IMR-90 (cell line): ENCODE measurements at regions not wholly inside any gene's neighbourhood (a gene's known extent, or its start where the extent isn't known, plus 50 kb on each side); places are given as distances from the start of the nearest gene placed in this dataset.

Experiments
- ATAC-seq: fragments of 200-7000 bp; cut with Tn5 transposase; 2 replicates; pipeline ENCODE4 v1.9.1; 2020; ENCODE audit warnings: low read depth, mild to moderate bottlenecking, moderate library complexity
- BruUV-seq: library from RNA; stranded (reverse); fragments of 400-500 nt; replicated peaks from 2 replicates; lab custom pipeline; 2021; lab: Mats Ljungman, UMichigan
- CTCF ChIA-PET: fragments of 300-600 bp; formaldehyde crosslinking; extraction: SDS; loops from one replicate; lab custom pipeline; 2021; ENCODE audit warnings: antibody characterized with exemption; lab: Yijun Ruan, JAX
- POLR2A ChIA-PET: fragments of 300-600 bp; sonication (Branson Sonifier 250); formaldehyde crosslinking; loops from one replicate; lab custom pipeline; 2022; ENCODE audit warnings: antibody characterized with exemption; ENCODE audit not compliant: unreplicated experiment; lab: Charles Lee
- DNase-seq: peaks from one replicate; pipeline ENCODE4 v3.0.0; 2013
- H2AFZ ChIP-seq: replicated peaks from 2 replicates; pipeline ENCODE3; 2013; ENCODE audit warnings: low read length, mild to moderate bottlenecking; ENCODE audit not compliant: poor library complexity
- H2AK5ac ChIP-seq: 2 replicates; pipeline ENCODE4 v1.6.1; 2013; ENCODE audit warnings: low read depth, low read length, inconsistent platforms
- H2AK9ac ChIP-seq: replicated peaks from 2 replicates; pipeline ENCODE3; 2013; ENCODE audit warnings: mild to moderate bottlenecking, low read depth, low read length, moderate library complexity; ENCODE audit not compliant: poor library complexity
- H2BK120ac ChIP-seq: 2 replicates; pipeline ENCODE4 v1.6.1; 2013; ENCODE audit warnings: low read depth, low read length, inconsistent platforms
- H2BK15ac ChIP-seq: 3 replicates; pipeline ENCODE4 v1.6.1; 2013; ENCODE audit warnings: low read depth, low read length, inconsistent platforms
- H2BK20ac ChIP-seq: 2 replicates; pipeline ENCODE4 v1.6.1; 2013; ENCODE audit warnings: low read depth, mild to moderate bottlenecking, inconsistent platforms, low read length, moderate library complexity
- H2BK5ac ChIP-seq: 2 replicates; pipeline ENCODE4 v1.6.1; 2013; ENCODE audit warnings: mild to moderate bottlenecking, low read depth, low read length, inconsistent platforms; ENCODE audit not compliant: poor library complexity, severe bottlenecking
- H3K14ac ChIP-seq: replicated peaks from 2 replicates; pipeline ENCODE4 v1.6.1; 2013; ENCODE audit warnings: low read depth, low read length, inconsistent platforms
- H3K18ac ChIP-seq: 2 replicates; pipeline ENCODE4 v1.6.1; 2013; ENCODE audit warnings: low read depth, low read length, control low read depth
- H3K23ac ChIP-seq: 2 replicates; pipeline ENCODE4 v1.6.1; 2013; ENCODE audit warnings: low read depth, low read length, inconsistent platforms
- H3K27ac ChIP-seq: 2 replicates; pipeline ENCODE4 v1.5.1; 2013; ENCODE audit warnings: mild to moderate bottlenecking, control low read depth, low read length; ENCODE audit not compliant: insufficient read depth
- H3K27me3 ChIP-seq: 2 replicates; pipeline ENCODE4 v1.6.1; 2013; ENCODE audit warnings: low read length; ENCODE audit not compliant: control insufficient read depth, insufficient read depth
- H3K36me3 ChIP-seq: 2 replicates; pipeline ENCODE4 v1.6.1; 2013; ENCODE audit warnings: low read length, mixed read lengths; ENCODE audit not compliant: control insufficient read depth, insufficient read depth
- H3K4ac ChIP-seq: 2 replicates; pipeline ENCODE4 v1.6.1; 2013; ENCODE audit warnings: low read depth, low read length, inconsistent platforms
- H3K4me1 ChIP-seq: 2 replicates; pipeline ENCODE4 v1.6.1; 2013; ENCODE audit warnings: low read length, mixed read lengths; ENCODE audit not compliant: control insufficient read depth, insufficient read depth
- H3K4me2 ChIP-seq: 2 replicates; pipeline ENCODE4 v1.6.1; 2013; ENCODE audit warnings: low read depth, mild to moderate bottlenecking, control low read depth, low read length, moderate library complexity
- H3K4me3 ChIP-seq: 2 replicates; pipeline ENCODE4 v1.5.1; 2013; ENCODE audit warnings: low read depth, mild to moderate bottlenecking, control low read depth, low read length, moderate library complexity; ENCODE audit not compliant: insufficient read depth
- H3K56ac ChIP-seq: 2 replicates; pipeline ENCODE4 v1.6.1; 2013; ENCODE audit warnings: low read length, inconsistent platforms; ENCODE audit not compliant: insufficient read depth; ENCODE audit errors: extremely low read depth
- H3K79me1 ChIP-seq, 2 experiments: 2 replicates each; pipeline ENCODE4 v1.6.1; 2013; ENCODE audit warnings: low read length in 2 of 2, inconsistent platforms in 1 of 2, low read depth in 1 of 2
- H3K9ac ChIP-seq: 2 replicates; pipeline ENCODE4 v1.6.1; 2013; ENCODE audit warnings: low read depth, low read length, control low read depth
- H3K9me1 ChIP-seq: 2 replicates; pipeline ENCODE4 v1.6.1; 2013; ENCODE audit warnings: low read length, inconsistent platforms; ENCODE audit not compliant: insufficient read depth
- H3K9me3 ChIP-seq: 2 replicates; pipeline ENCODE4 v1.6.1; 2013; ENCODE audit warnings: low read length; ENCODE audit not compliant: control insufficient read depth, insufficient read depth
- H4K20me1 ChIP-seq: 2 replicates; pipeline ENCODE4 v1.6.1; 2013; ENCODE audit warnings: low read length, inconsistent platforms; ENCODE audit not compliant: insufficient read depth
- H4K5ac ChIP-seq: 2 replicates; pipeline ENCODE4 v1.6.1; 2013; ENCODE audit warnings: mild to moderate bottlenecking, low read depth, low read length, control low read depth
- H4K8ac ChIP-seq, 2 experiments: 2 replicates each; pipeline ENCODE4 v1.6.1; 2013; ENCODE audit warnings: low read depth in 2 of 2, low read length in 2 of 2, control low read depth in 1 of 2, inconsistent platforms in 1 of 2
- H4K91ac ChIP-seq: 2 replicates; pipeline ENCODE4 v1.6.1; 2013; ENCODE audit warnings: low read depth, low read length, inconsistent platforms; ENCODE audit not compliant: insufficient read depth
- CHD1 ChIP-seq: IDR thresholded peaks from 2 replicates; pipeline ENCODE4 v1.6.1; 2012; ENCODE audit warnings: low read depth, low read length, improper control_type of control experiment
- CTCF ChIP-seq: conservative IDR thresholded peaks from 2 replicates; pipeline ENCODE4 v1.5.1; 2012; ENCODE audit warnings: mild to moderate bottlenecking, low read depth, low read length, improper control_type of control experiment
- FOS ChIP-seq: fragments of 150-350 bp; IDR thresholded peaks from 2 replicates; pipeline ENCODE4 v1.6.1; 2016; ENCODE audit warnings: low read depth, low read length
- MAFK ChIP-seq: IDR thresholded peaks from 2 replicates; pipeline ENCODE4 v1.6.1; 2012; ENCODE audit warnings: low read depth, low read length, improper control_type of control experiment
- MAZ ChIP-seq: IDR thresholded peaks from 2 replicates; pipeline ENCODE4 v1.6.1; 2012; ENCODE audit warnings: low read depth, mild to moderate bottlenecking, low read length, improper control_type of control experiment, moderate library complexity, borderline replicate concordance
- NFE2L2 ChIP-seq: fragments of 150-350 bp; IDR thresholded peaks from 2 replicates; pipeline ENCODE4 v1.6.1; 2016; ENCODE audit warnings: low read depth, mild to moderate bottlenecking, low read length
- POLR2A ChIP-seq: IDR thresholded peaks from 2 replicates; pipeline ENCODE4 v1.6.1; 2012; ENCODE audit warnings: mild to moderate bottlenecking, low read depth, low read length
- RCOR1 ChIP-seq: IDR thresholded peaks from 2 replicates; pipeline ENCODE4 v1.6.1; 2012; ENCODE audit warnings: mild to moderate bottlenecking, low read length, improper control_type of control experiment; ENCODE audit not compliant: insufficient replicate concordance
- RFX5 ChIP-seq: IDR thresholded peaks from 2 replicates; pipeline ENCODE4 v1.8.0; 2012; ENCODE audit warnings: low read depth, mild to moderate bottlenecking, low read length, moderate library complexity
- SMC3 ChIP-seq: fragments of 150-350 bp; IDR thresholded peaks from 2 replicates; pipeline ENCODE4 v1.6.1; 2016; ENCODE audit warnings: low read depth, mild to moderate bottlenecking, antibody characterized with exemption, low read length, moderate library complexity
- USF2 ChIP-seq: fragments of 150-350 bp; IDR thresholded peaks from 2 replicates; pipeline ENCODE4 v1.6.1; 2017; ENCODE audit warnings: mild to moderate bottlenecking, antibody characterized with exemption, low read length, low read depth
- WGBS, 2 experiments: methylation state at CpG; one replicate each; pipeline versions ENCODE4 v1.1.5 to v1.1.7; 2013; ENCODE audit warnings: missing lambda C conversion rate in 2 of 2; ENCODE audit not compliant: insufficient read length in 1 of 2; ENCODE audit errors: extremely low coverage in 2 of 2; 5-methylcytosine and 5-hydroxymethylcytosine counted together
- dilution Hi-C: fragments of 300-500 bp; cut with HindIII; formaldehyde crosslinking; loops from one replicate; pipeline ENCODE4 v1.14.3; 2018; ENCODE audit warnings: low sequenced_read_pairs; ENCODE audit not compliant: unreplicated experiment
- in situ Hi-C: fragments of 300-500 bp; cut with MboI; formaldehyde crosslinking; loops from 3 replicates; pipeline ENCODE4 v1.14.3; 2019; ENCODE audit warnings: low sequenced_read_pairs, inconsistent platforms, mixed read lengths
- intact Hi-C: fragments of 100-400 bp; cut with micrococcal nuclease; formaldehyde crosslinking; loops from 2 replicates; pipeline ENCODE4 v1.10.0; 2022

- Histone ChIP-seq H2AK5ac (no peak overlapping the region), H3K4me1 (no peaks in the 10 kb centered on the region)
- POLR2A ChIA-PET, result no interaction called here
Measured at GRCh38 chr1:5427026-5427613, 565.1 kb downstream of the NPHP4 start.

More at GRCh38 chr1:5427026-5427613, 565.1 kb downstream of the NPHP4 start:
- H2AK9ac ChIP-seq, result no peak overlapping the region
- no peak for DNase-seq
- H3K9ac ChIP-seq, result no peak overlapping the region
- H4K91ac ChIP-seq, result no peak overlapping the region
- no peak overlapping the region for H2AFZ ChIP-seq
- no peaks in the 10 kb centered on the region for H3K9me1 ChIP-seq
- no peak overlapping the region for H2BK5ac ChIP-seq
- CTCF ChIA-PET, result no interaction called here
- dilution Hi-C loops (no loop called here), intact Hi-C loops (no loop called here), in situ Hi-C loops (no loop called here)
- no peaks in the 10 kb centered on the region for H3K36me3 ChIP-seq
- H3K27me3 ChIP-seq, result no peaks in the 10 kb centered on the region
- H4K8ac ChIP-seq, result no peak overlapping the region
- no peak overlapping the region for H3K4me2 ChIP-seq
- TF ChIP-seq MAFK (no peak), MAZ (no peak), FOS (no peak), CTCF (no peak), CHD1 (no peak), USF2 (no peak), NFE2L2 (no peak), POLR2A (no peak), RFX5 (no peak), SMC3 (no peak), RCOR1 (no peak)
- no peak overlapping the region for H2BK20ac ChIP-seq
- no peak for ATAC-seq
- H3K4ac ChIP-seq, result no peak overlapping the region
- no peak overlapping the region for H3K23ac ChIP-seq
- H2BK15ac ChIP-seq, result no peak overlapping the region
- 48% methylated on average over 3 of the region's 9 CpGs; no CpG with 5 or more reads in 1 of the 2 experiments for WGBS, 2 experiments
- BruUV-seq, result no TSS peak
- H2BK120ac ChIP-seq, result no peak overlapping the region
- H3K27ac ChIP-seq, result no peak overlapping the region
- H3K9me3 ChIP-seq, result peaks cover 41% of the 10 kb centered on the region
- H3K56ac ChIP-seq, result no peak overlapping the region
- H3K4me3 ChIP-seq, result no peak overlapping the region
- H3K79me1 ChIP-seq, result no peaks in the 10 kb centered on the region
- no peak overlapping the region for H3K18ac ChIP-seq
- no peaks in the 10 kb centered on the region for H4K20me1 ChIP-seq
- no peak overlapping the region for H4K5ac ChIP-seq
- no peak overlapping the region for H3K14ac ChIP-seq
